ENCODE measurements at regions not wholly inside any gene's neighbourhood (a gene's known extent, or its start where the extent isn't known, plus 50 kb on each side); places are given as distances from the start of the nearest gene placed in this dataset.
"Not testable (repeated sequence)": the region's sequence is repeated elsewhere in the genome, so short reads cannot be mapped to it uniquely, and the experiment has no call there.

- intact Hi-C loops (cut with DNase I): no loop called here
- Histone ChIP-seq H3K9ac (ENCODE audit: low read length in 3 of 3) (no peak overlapping the region), H3K27me3 (ENCODE audit: control insufficient read depth, insufficient read depth, low read length) (no peaks in the 10 kb centered on the region), H3K9me3 (ENCODE audit: control insufficient read depth in 2 of 3, insufficient read depth in 1 of 3, low read length in 3 of 3) (peaks cover 0 to 3% (median 0%) of the 10 kb centered on the region in 3 donors), H3K36me3 (ENCODE audit: control insufficient read depth in 2 of 3, insufficient read depth in 3 of 3, low read length in 3 of 3) (no peaks in the 10 kb centered on the region), H3K4me1 (ENCODE audit: control insufficient read depth in 2 of 3, insufficient read depth in 2 of 3, low read depth in 1 of 3, low read length in 3 of 3) (no peaks in the 10 kb centered on the region), H3K4me3 (ENCODE audit: low read length in 3 of 3) (no peak overlapping the region), H3K27ac (ENCODE audit: low read depth in 2 of 2, low read length in 2 of 2) (no peak overlapping the region)
- no peak for FAIRE-seq
- no peak for DNase-seq
- no peak for TF ChIP-seq CTCF (IDR thresholded peaks at IDR 0.05; ENCODE audit: borderline replicate concordance, extremely low read depth, insufficient read depth)
These were observed 477.1 kb upstream of the EYS start for GRCh38 chr6:66184091-66184490.

GRCh38 chr6:66179361-66179760 is 472.3 kb upstream of the EYS start:
- Histone ChIP-seq H3K4me3 (ENCODE audit: low read length in 3 of 3) (no peak overlapping the region), H3K9me3 (ENCODE audit: control insufficient read depth in 2 of 3, insufficient read depth in 1 of 3, low read length in 3 of 3) (no peaks in the 10 kb centered on the region), H3K9ac (ENCODE audit: low read length in 3 of 3) (no peak overlapping the region), H3K36me3 (ENCODE audit: control insufficient read depth in 2 of 3, insufficient read depth in 3 of 3, low read length in 3 of 3) (no peaks in the 10 kb centered on the region), H3K27me3 (ENCODE audit: control insufficient read depth, insufficient read depth, low read length) (no peaks in the 10 kb centered on the region), H3K27ac (ENCODE audit: low read depth in 2 of 2, low read length in 2 of 2) (no peak overlapping the region), H3K4me1 (ENCODE audit: control insufficient read depth in 2 of 3, insufficient read depth in 2 of 3, low read depth in 1 of 3, low read length in 3 of 3) (no peaks in the 10 kb centered on the region)
- FAIRE-seq (no peak), DNase-seq (no peak)
- intact Hi-C loops (cut with DNase I): no loop called here
- no peak for TF ChIP-seq CTCF (IDR thresholded peaks at IDR 0.05; ENCODE audit: borderline replicate concordance, extremely low read depth, insufficient read depth)

- Histone ChIP-seq H3K27me3 (ENCODE audit: control insufficient read depth, insufficient read depth, low read length) (no peaks in the 10 kb centered on the region), H3K4me3 (ENCODE audit: low read length in 3 of 3) (no peak overlapping the region), H3K27ac (ENCODE audit: low read depth in 2 of 2, low read length in 2 of 2) (no peak overlapping the region), H3K9me3 (ENCODE audit: control insufficient read depth in 2 of 3, insufficient read depth in 1 of 3, low read length in 3 of 3) (no peaks in the 10 kb centered on the region), H3K4me1 (ENCODE audit: control insufficient read depth in 2 of 3, insufficient read depth in 2 of 3, low read depth in 1 of 3, low read length in 3 of 3) (no peaks in the 10 kb centered on the region), H3K36me3 (ENCODE audit: control insufficient read depth in 2 of 3, insufficient read depth in 3 of 3, low read length in 3 of 3) (no peaks in the 10 kb centered on the region), H3K9ac (ENCODE audit: low read length in 3 of 3) (no peak overlapping the region)
- no peak for FAIRE-seq
- TF ChIP-seq CTCF (IDR thresholded peaks at IDR 0.05; ENCODE audit: borderline replicate concordance, extremely low read depth, insufficient read depth): no peak
- intact Hi-C loops (cut with DNase I): no loop called here
- DNase-seq: no peak
These were observed 466.6 kb upstream of the EYS start for GRCh38 chr6:66173587-66173986.

- H3K27me3 ChIP-seq (ENCODE audit: control insufficient read depth, insufficient read depth, low read length); H3K36me3 ChIP-seq (ENCODE audit: control insufficient read depth in 2 of 3, insufficient read depth in 3 of 3, low read length in 3 of 3); H3K9me3 ChIP-seq (ENCODE audit: control insufficient read depth in 2 of 3, insufficient read depth in 1 of 3, low read length in 3 of 3); H3K4me1 ChIP-seq (ENCODE audit: control insufficient read depth in 2 of 3, insufficient read depth in 2 of 3, low read depth in 1 of 3, low read length in 3 of 3); intact Hi-C loops (cut with DNase I); H3K4me3 ChIP-seq (ENCODE audit: low read length in 3 of 3); H3K9ac ChIP-seq (ENCODE audit: low read length in 3 of 3); FAIRE-seq; H3K27ac ChIP-seq (ENCODE audit: low read depth in 2 of 2, low read length in 2 of 2): not testable (repeated sequence)
- peak in 1 of 5 donors; percentile 54 for DNase-seq
These were observed 459.7 kb upstream of the EYS start for GRCh38 chr6:66166713-66167112.
